ENCODE measurements at regions not wholly inside any gene's neighbourhood (a gene's known extent, or its start where the extent isn't known, plus 50 kb on each side); places are given as distances from the start of the nearest gene placed in this dataset.
"Not testable (repeated sequence)": the region's sequence is repeated elsewhere in the genome, so short reads cannot be mapped to it uniquely, and the experiment has no call there.

DNA sequence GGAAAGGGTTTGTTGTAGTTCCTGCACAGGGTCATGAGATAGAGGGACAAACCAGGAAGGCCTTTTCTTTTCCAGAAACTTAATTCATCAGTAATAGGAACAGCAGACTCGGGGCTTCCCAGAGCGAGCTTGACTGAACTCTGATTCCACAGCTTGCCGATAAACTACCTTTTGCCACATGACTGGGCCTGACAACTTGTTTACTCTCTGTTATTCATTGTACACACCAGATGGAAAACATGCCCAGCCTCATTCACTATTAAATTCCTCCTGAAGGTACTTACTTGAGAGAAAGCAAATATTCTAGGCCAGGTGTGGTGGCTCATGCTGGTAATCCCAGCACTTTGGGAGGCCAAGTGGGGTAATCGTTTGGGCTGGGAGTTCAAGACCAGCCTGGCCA lies 77.1 kb upstream of the FGFR2 start:
- ATAC-seq (no peak), DNase-seq (no peak)
- H3K9me3 ChIP-seq (ENCODE audit: control insufficient read depth, low read length), result peaks cover 3% of the 10 kb centered on the region
- intact Hi-C loops (cut with DNase I), result no loop called here
- no peaks in the 10 kb centered on the region for H3K4me1 ChIP-seq (ENCODE audit: control insufficient read depth, insufficient read depth, low read length)
- H3K4me3 ChIP-seq (ENCODE audit: low read length), result no peak overlapping the region
- no peak overlapping the region for H3K27ac ChIP-seq (ENCODE audit: low read length)
- 93% methylated on average over 4 of the region's 4 CpGs for WGBS
- H3K27me3 ChIP-seq (ENCODE audit: control insufficient read depth, insufficient read depth), result no peaks in the 10 kb centered on the region

DNA sequence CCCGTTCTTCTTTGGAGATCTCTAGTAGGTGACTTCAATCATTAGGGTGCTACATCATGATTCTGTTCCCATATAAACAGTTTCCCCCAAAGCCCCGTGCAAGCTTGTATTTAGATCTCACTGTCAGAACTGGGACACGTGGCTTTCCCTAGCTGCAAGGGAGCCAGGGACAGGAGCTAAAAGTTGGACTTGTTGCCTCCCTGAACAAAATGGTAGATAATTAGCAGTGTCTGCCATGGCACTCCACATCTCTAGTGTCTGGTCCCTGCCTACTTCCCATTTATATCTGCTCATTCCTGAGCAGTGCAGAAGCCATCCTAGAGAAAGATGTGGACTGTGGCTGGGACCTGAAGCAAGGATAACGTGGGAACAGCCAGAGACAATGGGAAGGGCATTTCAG lies 76.6 kb upstream of the FGFR2 start:
- peaks cover 3% of the 10 kb centered on the region for H3K9me3 ChIP-seq (ENCODE audit: control insufficient read depth, low read length)
- no peaks in the 10 kb centered on the region for H3K4me1 ChIP-seq (ENCODE audit: control insufficient read depth, insufficient read depth, low read length)
- WGBS, result 89% methylated on average over 4 of the region's 4 CpGs
- intact Hi-C loops (cut with DNase I), result no loop called here
- no peak for DNase-seq
- H3K4me3 ChIP-seq (ENCODE audit: low read length), result no peak overlapping the region
- no peaks in the 10 kb centered on the region for H3K27me3 ChIP-seq (ENCODE audit: control insufficient read depth, insufficient read depth)
- H3K27ac ChIP-seq (ENCODE audit: low read length), result no peak overlapping the region
- ATAC-seq, result no peak

GRCh38 chr10:121672733-121673132 lies 74.5 kb upstream of the FGFR2 start:
- Histone ChIP-seq H3K27ac (ENCODE audit: low read length) (no peak overlapping the region), H3K9me3 (ENCODE audit: control insufficient read depth, low read length) (peaks cover 3% of the 10 kb centered on the region), H3K27me3 (ENCODE audit: control insufficient read depth, insufficient read depth) (no peaks in the 10 kb centered on the region), H3K4me3 (ENCODE audit: low read length) (no peak overlapping the region), H3K4me1 (ENCODE audit: control insufficient read depth, insufficient read depth, low read length) (peaks cover 5% of the 10 kb centered on the region)
- intact Hi-C loops (cut with DNase I), result no loop called here
- 86% methylated on average over 9 of the region's 9 CpGs for WGBS
- DNase-seq (no peak), ATAC-seq (no peak)

DNA sequence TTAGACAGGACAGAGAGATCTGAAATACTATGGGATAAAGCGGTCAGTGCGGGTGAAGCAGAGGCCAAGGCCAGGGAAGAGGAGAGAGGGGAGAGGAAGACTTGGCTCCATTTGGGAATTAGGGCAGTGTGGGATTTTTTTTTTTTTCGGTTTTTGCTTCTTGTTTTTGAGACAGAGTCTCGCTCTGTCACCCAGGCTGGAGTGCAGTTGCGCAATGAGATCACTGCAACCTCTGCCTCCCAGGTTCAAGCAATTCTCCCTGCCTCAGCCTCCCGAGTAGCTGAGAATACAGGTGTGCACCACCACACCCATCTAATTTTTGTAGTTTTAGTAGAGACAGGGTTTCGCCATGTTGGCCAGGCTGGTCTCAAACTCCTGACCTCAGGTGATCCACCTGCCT lies 71.6 kb upstream of the FGFR2 start:
- H3K9me3 ChIP-seq (ENCODE audit: control insufficient read depth, low read length); DNase-seq; H3K4me3 ChIP-seq (ENCODE audit: low read length); H3K27ac ChIP-seq (ENCODE audit: low read length); ATAC-seq; H3K27me3 ChIP-seq (ENCODE audit: control insufficient read depth, insufficient read depth); intact Hi-C loops (cut with DNase I): not testable (repeated sequence)
- WGBS, result 95% methylated on average over 7 of the region's 7 CpGs
- H3K4me1 ChIP-seq (ENCODE audit: control insufficient read depth, insufficient read depth, low read length), result peaks cover 13% of the 10 kb centered on the region

DNA sequence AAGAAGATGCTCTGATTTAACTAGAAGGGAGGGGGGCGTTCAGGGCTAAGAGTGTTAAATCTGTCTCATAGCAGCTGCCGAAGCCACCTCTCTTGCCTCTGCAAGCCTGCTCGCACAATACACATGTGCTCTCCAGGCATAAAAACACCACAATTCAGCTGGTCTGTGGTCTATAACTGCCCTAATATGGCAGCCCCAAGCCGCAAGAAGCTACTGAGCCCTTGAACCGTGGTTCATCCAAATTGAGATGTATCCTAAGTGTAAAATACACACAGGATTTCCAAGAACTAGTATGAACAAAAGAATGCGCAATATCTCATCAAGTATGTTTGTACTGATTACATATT lies 70.8 kb upstream of the FGFR2 start:
- ATAC-seq, result no peak
- Histone ChIP-seq H3K27ac (ENCODE audit: low read length) (peak overlapping the region; percentile 94), H3K9me3 (ENCODE audit: control insufficient read depth, low read length) (no peaks in the 10 kb centered on the region), H3K4me1 (ENCODE audit: control insufficient read depth, insufficient read depth, low read length) (peaks cover 13% of the 10 kb centered on the region), H3K27me3 (ENCODE audit: control insufficient read depth, insufficient read depth) (no peaks in the 10 kb centered on the region), H3K4me3 (ENCODE audit: low read length) (no peak overlapping the region)
- no peak for DNase-seq
- intact Hi-C loops (cut with DNase I), result no loop called here
- WGBS, result 33% methylated on average over 6 of the region's 6 CpGs

DNA sequence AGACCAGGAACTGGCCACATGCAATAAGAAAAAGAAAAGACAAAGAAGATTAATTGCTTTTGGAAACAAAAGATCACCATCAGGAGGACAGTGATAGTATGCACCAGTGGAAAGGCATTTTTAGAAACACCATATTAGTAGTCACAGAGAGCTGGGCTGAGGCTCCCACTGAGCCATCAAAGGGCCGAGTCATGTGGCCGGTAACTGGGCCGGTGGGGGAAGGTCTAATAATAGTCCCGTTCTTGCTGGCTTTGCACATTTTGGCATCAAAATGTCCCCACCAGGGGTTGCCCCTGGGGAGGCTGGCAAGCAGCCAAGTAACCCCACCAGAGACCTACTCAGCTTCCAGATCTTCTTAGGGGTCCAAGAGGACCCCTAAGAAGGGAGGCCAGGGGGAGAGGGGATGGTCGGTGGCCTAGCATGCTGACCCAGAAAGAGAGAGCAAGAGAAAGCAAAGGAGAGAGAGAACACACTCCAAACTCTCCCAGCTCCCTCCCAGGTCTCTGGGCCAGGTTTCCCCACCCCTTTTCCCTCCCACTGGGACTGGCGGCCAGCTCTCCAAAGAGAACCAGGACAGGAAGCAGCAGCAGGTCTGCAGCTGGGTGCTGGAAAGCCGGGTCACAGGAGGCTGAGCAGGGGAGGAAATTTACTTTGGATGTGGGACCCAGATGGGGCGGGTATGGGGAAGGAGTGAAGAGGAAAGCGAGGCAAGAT lies 70.2 kb upstream of the FGFR2 start:
- no peaks in the 10 kb centered on the region for H3K9me3 ChIP-seq (ENCODE audit: control insufficient read depth, low read length)
- no peaks in the 10 kb centered on the region for H3K27me3 ChIP-seq (ENCODE audit: control insufficient read depth, insufficient read depth)
- H3K4me3 ChIP-seq (ENCODE audit: low read length), result no peak overlapping the region
- DNase-seq, result peak; percentile 63 to 88 (median 80)
- peak; percentile 84 to 93 for ATAC-seq
- intact Hi-C loops (cut with DNase I), result no loop called here
- 3% methylated on average over 9 of the region's 9 CpGs for WGBS
- H3K4me1 ChIP-seq (ENCODE audit: control insufficient read depth, insufficient read depth, low read length), result peaks cover 13% of the 10 kb centered on the region
- peak overlapping the region; percentile 94 for H3K27ac ChIP-seq (ENCODE audit: low read length)

DNA sequence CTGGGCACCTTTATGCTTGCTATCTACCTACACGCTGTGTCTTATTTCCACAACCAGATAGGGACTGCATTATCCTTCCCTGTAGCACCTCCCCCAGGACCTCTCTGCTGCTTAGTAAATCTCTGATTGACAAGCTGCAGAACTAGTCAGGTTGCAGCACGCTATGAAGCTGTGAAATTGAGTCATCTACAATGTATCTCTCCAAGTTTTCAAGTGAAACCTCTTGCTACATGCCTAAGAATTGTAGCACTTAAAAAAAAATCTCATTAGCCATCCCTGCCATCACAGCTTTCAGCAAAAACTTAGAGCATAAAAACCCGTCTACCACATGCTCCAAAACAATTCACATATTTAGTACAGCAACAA lies 69.7 kb upstream of the FGFR2 start:
- Histone ChIP-seq H3K27ac (ENCODE audit: low read length) (peak overlapping the region; percentile 43), H3K27me3 (ENCODE audit: control insufficient read depth, insufficient read depth) (no peaks in the 10 kb centered on the region), H3K4me1 (ENCODE audit: control insufficient read depth, insufficient read depth, low read length) (peaks cover 16% of the 10 kb centered on the region), H3K4me3 (ENCODE audit: low read length) (no peak overlapping the region), H3K9me3 (ENCODE audit: control insufficient read depth, low read length) (no peaks in the 10 kb centered on the region)
- ATAC-seq (no peak), DNase-seq (no peak)
- intact Hi-C loops (cut with DNase I), result no loop called here
- 51% methylated on average over 3 of the region's 3 CpGs for WGBS

- intact Hi-C loops (cut with DNase I), result no loop called here
- Histone ChIP-seq H3K27ac (ENCODE audit: low read length) (no peak overlapping the region), H3K4me3 (ENCODE audit: low read length) (no peak overlapping the region), H3K27me3 (ENCODE audit: control insufficient read depth, insufficient read depth) (no peaks in the 10 kb centered on the region), H3K9me3 (ENCODE audit: control insufficient read depth, low read length) (no peaks in the 10 kb centered on the region), H3K4me1 (ENCODE audit: control insufficient read depth, insufficient read depth, low read length) (peaks cover 16% of the 10 kb centered on the region)
- WGBS, result 35% methylated on average over 3 of the region's 3 CpGs
- DNase-seq (no peak), ATAC-seq (peak in 1 of 2 donors; percentile 72)
These were observed 67.6 kb upstream of the FGFR2 start for GRCh38 chr10:121665809-121666208.

DNA sequence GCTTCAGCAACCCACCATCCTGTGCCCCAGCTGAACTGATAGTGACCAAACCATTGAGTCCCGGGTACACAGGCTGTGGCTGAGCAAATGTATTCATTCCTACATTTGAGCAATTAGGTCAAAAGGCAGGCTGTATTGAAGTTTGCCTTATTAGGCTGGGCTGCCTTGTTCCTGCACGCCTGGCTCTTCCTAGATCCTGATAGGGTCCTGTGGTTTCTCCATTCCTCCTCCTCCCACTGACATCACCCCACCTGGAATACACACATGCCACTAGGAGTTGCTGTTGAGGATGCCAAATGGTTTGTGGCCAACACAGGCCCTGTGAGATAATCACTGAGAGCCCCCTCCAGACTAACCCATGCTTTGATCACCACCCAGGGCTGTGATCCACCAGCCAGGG lies 66.4 kb upstream of the FGFR2 start:
- ATAC-seq, result no peak
- H3K27me3 ChIP-seq (ENCODE audit: control insufficient read depth, insufficient read depth), result no peaks in the 10 kb centered on the region
- no peak overlapping the region for H3K4me3 ChIP-seq (ENCODE audit: low read length)

GRCh38 chr10:121662945-121663917 lies 65.0 kb upstream of the FGFR2 start:
- DNase-seq (no peak), ATAC-seq (no peak)
- H3K9me3 ChIP-seq (ENCODE audit: control insufficient read depth, low read length), result no peaks in the 10 kb centered on the region
- WGBS, result 56% methylated on average over 11 of the region's 11 CpGs
- no peak overlapping the region for H3K27ac ChIP-seq (ENCODE audit: low read length)
- intact Hi-C loops (cut with DNase I), result no loop called here
- peaks cover 13% of the 10 kb centered on the region for H3K4me1 ChIP-seq (ENCODE audit: control insufficient read depth, insufficient read depth, low read length)
- H3K27me3 ChIP-seq (ENCODE audit: control insufficient read depth, insufficient read depth), result no peaks in the 10 kb centered on the region
- no peak overlapping the region for H3K4me3 ChIP-seq (ENCODE audit: low read length)

More for the DNA sequence above, 66.4 kb upstream of the FGFR2 start:
- WGBS, result 86% methylated on average over 2 of the region's 2 CpGs
- Histone ChIP-seq H3K27ac (ENCODE audit: low read length) (no peak overlapping the region), H3K4me1 (ENCODE audit: control insufficient read depth, insufficient read depth, low read length) (peaks cover 16% of the 10 kb centered on the region), H3K9me3 (ENCODE audit: control insufficient read depth, low read length) (no peaks in the 10 kb centered on the region)
- DNase-seq, result no peak
- intact Hi-C loops (cut with DNase I), result no loop called here

GRCh38 chr10:121662531-121662930 lies 64.3 kb upstream of the FGFR2 start:
- no peaks in the 10 kb centered on the region for H3K27me3 ChIP-seq (ENCODE audit: control insufficient read depth, insufficient read depth)
- H3K9me3 ChIP-seq (ENCODE audit: control insufficient read depth, low read length), result no peaks in the 10 kb centered on the region
- no peak for DNase-seq
- no peak for ATAC-seq
- peaks cover 9% of the 10 kb centered on the region for H3K4me1 ChIP-seq (ENCODE audit: control insufficient read depth, insufficient read depth, low read length)
- no peak overlapping the region for H3K4me3 ChIP-seq (ENCODE audit: low read length)
- WGBS, result 92% methylated on average over 13 of the region's 13 CpGs
- H3K27ac ChIP-seq (ENCODE audit: low read length), result no peak overlapping the region
- intact Hi-C loops (cut with DNase I), result no loop called here

All from right cardiac atrium (tissue), 5 donors.